Activated CD8-positive, alpha-beta T cell treated with anti-CD3 and anti-CD28 coated beads for 36 hours (primary cell): ENCODE measurements at regions not wholly inside any gene's neighbourhood (a gene's known extent, or its start where the extent isn't known, plus 50 kb on each side); places are given as distances from the start of the nearest gene placed in this dataset.

Experiments used
- ATAC-seq: fragments of 200-7000 bp; cut with Tn5 transposase; one replicate; pipeline ENCODE4 v1.10.0; 2021; ENCODE audit warnings: mild to moderate bottlenecking, moderate library complexity
- CTCF ChIA-PET: fragments of 350-600 bp; sonication (Branson Sonifier 250); formaldehyde crosslinking; loops from one replicate; lab custom pipeline; 2021; ENCODE audit warnings: antibody characterized with exemption; lab: Charles Lee
- POLR2A ChIA-PET: fragments of 350-600 bp; sonication (Branson Sonifier 250); formaldehyde crosslinking; loops from one replicate; lab custom pipeline; 2021; ENCODE audit warnings: antibody characterized with exemption; lab: Charles Lee
- DNase-seq: peaks from one replicate; pipeline ENCODE4 v3.0.0-alpha.2; 2020
- H3K27ac Mint-ChIP-seq: one replicate; pipeline ENCODE4 v1.8.0; 2021; ENCODE audit warnings: mild to moderate bottlenecking, mixed read lengths
- H3K27me3 Mint-ChIP-seq: one replicate; pipeline ENCODE4 v1.8.0; 2021; ENCODE audit warnings: mixed read lengths
- H3K36me3 Mint-ChIP-seq: one replicate; pipeline ENCODE4 v1.8.0; 2021; ENCODE audit warnings: low read depth, mixed read lengths
- H3K4me1 Mint-ChIP-seq: one replicate; pipeline ENCODE4 v1.8.0; 2021; ENCODE audit warnings: low read depth, mixed read lengths
- H3K4me3 Mint-ChIP-seq: one replicate; pipeline ENCODE4 v1.8.0; 2021; ENCODE audit warnings: mild to moderate bottlenecking, moderate library complexity, mixed read lengths
- H3K9me3 Mint-ChIP-seq: one replicate; pipeline ENCODE4 v1.8.0; 2021; ENCODE audit warnings: mixed read lengths
- intact Hi-C: fragments of 100-400 bp; cut with micrococcal nuclease; formaldehyde crosslinking; loops from one replicate; pipeline ENCODE4 v1.10.0; 2022
- TF ChIP-seq, protein P1 (sequence below): fragments of 200-600 bp; IDR thresholded peaks from one replicate; pipeline ENCODE4 v1.8.0; 2022; ENCODE audit warnings: antibody characterized with exemption, mild to moderate bottlenecking

- intact Hi-C loops: no loop called here
- no peak for ATAC-seq
- no peak overlapping the region for H3K27ac Mint-ChIP-seq
- ChIA-PET CTCF (interaction anchor here (2.6 kb wide), 1 partner anchor 13 kb away, joined by 12 read pairs; no protein-coding TSS in a partner anchor), POLR2A (no interaction called here)
- no peaks in the 10 kb centered on the region for H3K4me1 Mint-ChIP-seq
- H3K36me3 Mint-ChIP-seq: no peaks in the 10 kb centered on the region
- peaks cover 2% of the 10 kb centered on the region for H3K9me3 Mint-ChIP-seq
- DNase-seq: no peak
- TF ChIP-seq, protein P1, sequence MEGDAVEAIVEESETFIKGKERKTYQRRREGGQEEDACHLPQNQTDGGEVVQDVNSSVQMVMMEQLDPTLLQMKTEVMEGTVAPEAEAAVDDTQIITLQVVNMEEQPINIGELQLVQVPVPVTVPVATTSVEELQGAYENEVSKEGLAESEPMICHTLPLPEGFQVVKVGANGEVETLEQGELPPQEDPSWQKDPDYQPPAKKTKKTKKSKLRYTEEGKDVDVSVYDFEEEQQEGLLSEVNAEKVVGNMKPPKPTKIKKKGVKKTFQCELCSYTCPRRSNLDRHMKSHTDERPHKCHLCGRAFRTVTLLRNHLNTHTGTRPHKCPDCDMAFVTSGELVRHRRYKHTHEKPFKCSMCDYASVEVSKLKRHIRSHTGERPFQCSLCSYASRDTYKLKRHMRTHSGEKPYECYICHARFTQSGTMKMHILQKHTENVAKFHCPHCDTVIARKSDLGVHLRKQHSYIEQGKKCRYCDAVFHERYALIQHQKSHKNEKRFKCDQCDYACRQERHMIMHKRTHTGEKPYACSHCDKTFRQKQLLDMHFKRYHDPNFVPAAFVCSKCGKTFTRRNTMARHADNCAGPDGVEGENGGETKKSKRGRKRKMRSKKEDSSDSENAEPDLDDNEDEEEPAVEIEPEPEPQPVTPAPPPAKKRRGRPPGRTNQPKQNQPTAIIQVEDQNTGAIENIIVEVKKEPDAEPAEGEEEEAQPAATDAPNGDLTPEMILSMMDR: no peak
- H3K4me3 Mint-ChIP-seq: no peak overlapping the region
- peaks cover 6% of the 10 kb centered on the region for H3K27me3 Mint-ChIP-seq
Observed at GRCh38 chr2:147031897-147032296, 812.9 kb upstream of the ACVR2A start.

DNA sequence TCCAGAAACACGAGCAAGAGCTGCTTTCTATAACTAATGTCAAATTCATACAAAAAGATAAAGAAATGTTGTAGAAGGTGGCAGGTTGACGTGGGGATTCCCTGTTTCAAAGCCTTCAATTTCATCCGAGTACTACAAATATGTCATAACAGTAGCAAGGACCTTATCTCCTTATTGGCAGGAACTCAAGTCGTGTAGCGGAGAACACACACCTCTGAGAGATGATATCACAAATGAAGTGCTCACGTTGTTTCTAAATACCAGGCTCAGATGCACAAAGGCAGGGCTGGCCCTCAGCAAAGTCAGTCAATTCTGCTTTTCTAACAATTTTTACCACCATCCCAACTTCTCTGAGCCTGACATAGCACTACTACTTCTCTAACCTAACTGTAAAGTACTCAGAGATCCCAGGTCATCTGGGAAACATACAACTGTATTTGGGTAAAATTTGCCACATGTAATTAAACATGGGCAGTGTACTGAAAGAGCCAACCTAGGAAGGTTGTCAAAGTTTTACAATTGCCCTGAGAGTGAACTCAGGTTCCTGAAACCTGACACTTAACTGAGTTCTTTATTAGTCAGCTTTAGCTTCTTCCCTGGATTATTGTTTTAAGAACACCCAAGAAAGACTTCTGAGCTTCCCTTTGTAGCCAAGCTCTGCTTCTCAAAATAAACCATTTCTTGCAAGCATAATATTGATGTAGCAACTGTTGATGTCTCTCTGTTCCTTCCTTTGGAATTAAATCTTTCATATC is 813.7 kb upstream of the ACVR2A start:
- H3K4me3 Mint-ChIP-seq: no peak overlapping the region
- peaks cover 6% of the 10 kb centered on the region for H3K27me3 Mint-ChIP-seq
- no peak overlapping the region for H3K27ac Mint-ChIP-seq
- no peaks in the 10 kb centered on the region for H3K4me1 Mint-ChIP-seq
- CTCF ChIA-PET: interaction anchor here (2.6 kb wide), 1 partner anchor 14 kb away, joined by 12 read pairs; no protein-coding TSS in a partner anchor
- DNase-seq: no peak
- no peak for ATAC-seq
- TF ChIP-seq, protein P1: no peak
- intact Hi-C loops: no loop called here
- H3K9me3 Mint-ChIP-seq: peaks cover 2% of the 10 kb centered on the region
- no peaks in the 10 kb centered on the region for H3K36me3 Mint-ChIP-seq
- POLR2A ChIA-PET: interaction anchor here (0.9 kb wide), 1 partner anchor 29 kb away, joined by 3 read pairs; no protein-coding TSS in a partner anchor

DNA sequence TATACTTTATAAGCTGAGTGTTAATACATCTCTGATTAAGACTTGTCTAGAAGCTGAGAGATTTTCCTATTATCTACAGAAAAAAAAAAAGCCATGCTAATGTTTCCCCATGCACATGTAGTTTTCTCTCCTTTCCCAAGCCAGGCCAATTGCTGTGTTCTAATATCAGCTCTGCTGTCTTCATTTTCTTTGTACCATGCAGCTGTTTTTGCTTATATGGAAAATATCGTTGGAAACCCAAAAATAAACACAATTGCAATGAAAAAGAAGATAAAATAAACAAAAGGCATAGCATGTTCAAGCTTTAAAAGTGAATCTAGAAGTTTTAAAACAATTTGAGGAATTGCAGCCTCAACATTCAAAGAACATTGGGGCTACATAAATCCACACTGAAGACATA is 817.4 kb upstream of the ACVR2A start:
- Mint-ChIP-seq H3K27me3 (peaks cover 2% of the 10 kb centered on the region), H3K9me3 (peaks cover 7% of the 10 kb centered on the region), H3K36me3 (no peaks in the 10 kb centered on the region), H3K4me1 (no peaks in the 10 kb centered on the region), H3K4me3 (no peak overlapping the region), H3K27ac (no peak overlapping the region)
- POLR2A ChIA-PET: no interaction called here
- CTCF ChIA-PET: no interaction called here
- ATAC-seq: no peak
- TF ChIP-seq, protein P1: no peak
- intact Hi-C loops: no loop called here
- no peak for DNase-seq

DNA sequence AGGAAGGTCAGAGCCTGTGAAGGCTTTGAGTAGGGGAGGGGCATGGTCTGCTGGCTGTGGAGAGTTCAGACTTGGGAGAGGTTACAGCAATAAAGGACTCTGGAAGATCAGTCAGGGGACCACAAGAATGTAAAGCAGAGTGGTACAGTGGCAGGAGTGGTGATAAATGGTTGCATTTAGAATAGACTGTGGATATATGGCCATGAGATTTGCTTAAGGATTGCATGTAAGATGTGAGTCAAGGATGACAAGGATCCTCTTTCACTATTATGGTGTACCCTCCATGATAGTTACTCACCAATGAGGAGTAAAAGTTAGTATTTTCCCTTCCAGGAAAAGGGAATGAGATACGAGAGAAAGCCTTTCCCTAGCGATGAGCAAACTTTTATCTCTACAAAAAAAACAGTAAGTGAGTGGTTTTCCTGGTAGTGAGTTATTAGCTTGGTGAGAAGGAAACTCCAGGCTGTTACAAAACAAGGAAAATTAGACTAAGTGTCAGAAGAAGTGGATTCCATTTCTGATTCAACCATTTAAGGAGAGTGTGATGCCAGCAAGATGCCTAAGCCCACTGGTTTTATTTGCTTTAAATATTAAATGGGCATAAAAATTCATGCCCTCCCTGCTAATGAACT is 818.0 kb upstream of the ACVR2A start:
- ATAC-seq: no peak
- Mint-ChIP-seq H3K9me3 (peaks cover 8% of the 10 kb centered on the region), H3K27ac (no peak overlapping the region), H3K4me3 (no peak overlapping the region), H3K4me1 (no peaks in the 10 kb centered on the region), H3K27me3 (peaks cover 2% of the 10 kb centered on the region), H3K36me3 (no peaks in the 10 kb centered on the region)
- TF ChIP-seq, protein P1: no peak
- DNase-seq: no peak
- CTCF ChIA-PET: no interaction called here
- intact Hi-C loops: no loop called here
- POLR2A ChIA-PET: no interaction called here
